ENCODE measurements at regions not wholly inside any gene's neighbourhood (a gene's known extent, or its start where the extent isn't known, plus 50 kb on each side); places are given as distances from the start of the nearest gene placed in this dataset.

DNA sequence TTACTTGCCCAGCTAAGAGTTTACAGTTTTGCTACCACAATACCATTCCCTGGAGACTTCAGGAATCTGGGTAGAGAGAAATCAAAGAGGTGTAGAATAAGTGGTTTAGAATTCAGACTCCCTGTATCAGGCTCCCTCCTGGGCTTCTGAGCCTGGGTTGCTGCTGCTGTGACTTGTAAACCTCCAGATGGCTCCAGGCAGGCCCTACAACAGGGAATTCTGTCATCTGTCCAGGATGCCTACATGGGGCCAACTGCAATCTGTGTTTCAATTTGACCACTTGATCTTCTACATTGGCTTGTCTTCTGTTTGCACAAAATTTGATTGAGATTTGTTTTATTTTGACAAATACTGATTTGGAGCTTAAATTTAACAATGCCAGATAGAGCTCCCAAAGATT, 183.9 kb downstream of the RAD51AP2 start:
- CTCF ChIA-PET = no interaction called here
- Histone ChIP-seq H3K36me3 (replicated peaks in 1 of 2; ENCODE audit: control extremely low read depth in 1 of 2, control insufficient read depth in 1 of 2, extremely low read depth in 1 of 2, insufficient read depth in 2 of 2, low read length in 1 of 2) (no peaks in the 10 kb centered on the region), H3K9me3 (ENCODE audit: control extremely low read depth in 1 of 3, control insufficient read depth in 2 of 3, insufficient read depth in 1 of 3, low read length in 2 of 3) (peaks cover 0 to 3% (median 0%) of the 10 kb centered on the region in 3 donors), H3K27me3 (replicated peaks in 1 of 4; ENCODE audit: control extremely low read depth in 1 of 4, control insufficient read depth in 3 of 4, insufficient read depth in 4 of 4, low read length in 3 of 4) (no peaks in the 10 kb centered on the region), H3K79me2 (ENCODE audit: control insufficient read depth, insufficient read depth, low read length) (no peaks in the 10 kb centered on the region), H3K4me1 (ENCODE audit: control insufficient read depth in 2 of 2, insufficient read depth in 2 of 2, low read length in 2 of 2) (no peaks in the 10 kb centered on the region), H4K20me1 (ENCODE audit: control insufficient read depth, insufficient read depth, low read length, poor library complexity, severe bottlenecking) (no peaks in the 10 kb centered on the region), H3K27ac (ENCODE audit: low read length in 2 of 2) (no peak overlapping the region), H3K4me2 (replicated peaks; ENCODE audit: low read depth, low read length, poor library complexity, severe bottlenecking) (no peak overlapping the region), H3K4me3 (ENCODE audit: control extremely low read depth in 1 of 5, extremely low read depth in 1 of 5, insufficient read depth in 1 of 5, low read depth in 2 of 5, low read length in 4 of 5) (no peak overlapping the region), H2AFZ (ENCODE audit: insufficient read depth, low read depth, low read length, poor library complexity, severe bottlenecking) (no peak overlapping the region), H3K9ac (ENCODE audit: low read length) (no peak overlapping the region)
- TF ChIP-seq, protein P1, sequence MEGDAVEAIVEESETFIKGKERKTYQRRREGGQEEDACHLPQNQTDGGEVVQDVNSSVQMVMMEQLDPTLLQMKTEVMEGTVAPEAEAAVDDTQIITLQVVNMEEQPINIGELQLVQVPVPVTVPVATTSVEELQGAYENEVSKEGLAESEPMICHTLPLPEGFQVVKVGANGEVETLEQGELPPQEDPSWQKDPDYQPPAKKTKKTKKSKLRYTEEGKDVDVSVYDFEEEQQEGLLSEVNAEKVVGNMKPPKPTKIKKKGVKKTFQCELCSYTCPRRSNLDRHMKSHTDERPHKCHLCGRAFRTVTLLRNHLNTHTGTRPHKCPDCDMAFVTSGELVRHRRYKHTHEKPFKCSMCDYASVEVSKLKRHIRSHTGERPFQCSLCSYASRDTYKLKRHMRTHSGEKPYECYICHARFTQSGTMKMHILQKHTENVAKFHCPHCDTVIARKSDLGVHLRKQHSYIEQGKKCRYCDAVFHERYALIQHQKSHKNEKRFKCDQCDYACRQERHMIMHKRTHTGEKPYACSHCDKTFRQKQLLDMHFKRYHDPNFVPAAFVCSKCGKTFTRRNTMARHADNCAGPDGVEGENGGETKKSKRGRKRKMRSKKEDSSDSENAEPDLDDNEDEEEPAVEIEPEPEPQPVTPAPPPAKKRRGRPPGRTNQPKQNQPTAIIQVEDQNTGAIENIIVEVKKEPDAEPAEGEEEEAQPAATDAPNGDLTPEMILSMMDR (IDR thresholded peaks at IDR 0.05) = no peak
- TF ChIP-seq EZH2 (IDR thresholded peaks at IDR 0.05; ENCODE audit: borderline replicate concordance, insufficient read depth, low read depth, low read length, poor library complexity, severe bottlenecking) = no peak
- Mint-ChIP-seq H3K27ac (no peak overlapping the region), H3K27me3 (no peaks in the 10 kb centered on the region), H3K4me3 (no peak overlapping the region), H3K9me3 (ENCODE audit: insufficient read depth) (peaks cover 3% of the 10 kb centered on the region), H3K4me1 (no peaks in the 10 kb centered on the region)
- no peak for DNase-seq
- intact Hi-C loops (cut with micrococcal nuclease) = no loop called here
- POLR2A ChIA-PET = no interaction called here
- no peak for ATAC-seq (ENCODE audit: low read depth)

DNA sequence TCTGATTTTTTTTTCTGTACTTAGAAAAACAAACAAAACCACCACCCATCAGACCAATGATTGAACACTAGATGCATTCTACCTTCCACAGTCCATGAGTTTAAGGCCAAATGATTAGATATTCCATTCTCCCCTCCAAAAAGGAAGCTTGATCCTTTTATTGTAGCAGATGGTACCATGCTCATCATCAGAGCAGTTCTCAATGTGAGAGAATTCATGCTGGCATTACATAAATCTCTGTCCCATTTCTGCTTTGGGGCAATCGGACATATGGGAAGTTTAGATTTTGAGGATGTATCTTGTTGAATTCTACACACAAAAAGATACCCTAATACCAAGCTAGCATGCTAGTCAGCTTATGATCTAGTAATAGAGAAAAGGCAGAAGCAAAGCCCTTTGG, 186.6 kb downstream of the RAD51AP2 start:
- H3K79me2 ChIP-seq (ENCODE audit: control insufficient read depth, insufficient read depth, low read length) = no peaks in the 10 kb centered on the region
- H3K27me3 ChIP-seq (replicated peaks in 1 of 4; ENCODE audit: control extremely low read depth in 1 of 4, control insufficient read depth in 3 of 4, insufficient read depth in 4 of 4, low read length in 3 of 4) = no peaks in the 10 kb centered on the region
- no peak overlapping the region for H3K27ac ChIP-seq (ENCODE audit: low read length in 2 of 2)
- H3K9me3 ChIP-seq (ENCODE audit: control extremely low read depth in 1 of 3, control insufficient read depth in 2 of 3, insufficient read depth in 1 of 3, low read length in 2 of 3) = no peaks in the 10 kb centered on the region
- H3K27ac Mint-ChIP-seq = no peak overlapping the region
- H3K9me3 Mint-ChIP-seq (ENCODE audit: insufficient read depth) = no peaks in the 10 kb centered on the region
- POLR2A ChIA-PET = no interaction called here
- no peak for TF ChIP-seq EZH2 (IDR thresholded peaks at IDR 0.05; ENCODE audit: borderline replicate concordance, insufficient read depth, low read depth, low read length, poor library complexity, severe bottlenecking)
- TF ChIP-seq, protein P1 (IDR thresholded peaks at IDR 0.05) = no peak
- H3K4me3 ChIP-seq (ENCODE audit: control extremely low read depth in 1 of 5, extremely low read depth in 1 of 5, insufficient read depth in 1 of 5, low read depth in 2 of 5, low read length in 4 of 5) = no peak overlapping the region
- no peaks in the 10 kb centered on the region for H3K4me1 ChIP-seq (ENCODE audit: control insufficient read depth in 2 of 2, insufficient read depth in 2 of 2, low read length in 2 of 2)
- H3K36me3 ChIP-seq (replicated peaks in 1 of 2; ENCODE audit: control extremely low read depth in 1 of 2, control insufficient read depth in 1 of 2, extremely low read depth in 1 of 2, insufficient read depth in 2 of 2, low read length in 1 of 2) = no peaks in the 10 kb centered on the region
- ATAC-seq (ENCODE audit: low read depth) = no peak
- no peak overlapping the region for H2AFZ ChIP-seq (ENCODE audit: insufficient read depth, low read depth, low read length, poor library complexity, severe bottlenecking)
- H4K20me1 ChIP-seq (ENCODE audit: control insufficient read depth, insufficient read depth, low read length, poor library complexity, severe bottlenecking) = no peaks in the 10 kb centered on the region
- no CpG with 5 or more reads among the region's 1 CpG for WGBS (ENCODE audit: insufficient coverage)
- no peak overlapping the region for H3K4me3 Mint-ChIP-seq
- H3K4me1 Mint-ChIP-seq = no peaks in the 10 kb centered on the region
- intact Hi-C loops (cut with micrococcal nuclease) = no loop called here
- H3K4me2 ChIP-seq (replicated peaks; ENCODE audit: low read depth, low read length, poor library complexity, severe bottlenecking) = no peak overlapping the region
- DNase-seq = no peak
- CTCF ChIA-PET = no interaction called here
- no peak overlapping the region for H3K9ac ChIP-seq (ENCODE audit: low read length)
- H3K27me3 Mint-ChIP-seq = peaks cover 9% of the 10 kb centered on the region
